ENCODE measurements at regions not wholly inside any gene's neighbourhood (a gene's known extent, or its start where the extent isn't known, plus 50 kb on each side); places are given as distances from the start of the nearest gene placed in this dataset.

DNA sequence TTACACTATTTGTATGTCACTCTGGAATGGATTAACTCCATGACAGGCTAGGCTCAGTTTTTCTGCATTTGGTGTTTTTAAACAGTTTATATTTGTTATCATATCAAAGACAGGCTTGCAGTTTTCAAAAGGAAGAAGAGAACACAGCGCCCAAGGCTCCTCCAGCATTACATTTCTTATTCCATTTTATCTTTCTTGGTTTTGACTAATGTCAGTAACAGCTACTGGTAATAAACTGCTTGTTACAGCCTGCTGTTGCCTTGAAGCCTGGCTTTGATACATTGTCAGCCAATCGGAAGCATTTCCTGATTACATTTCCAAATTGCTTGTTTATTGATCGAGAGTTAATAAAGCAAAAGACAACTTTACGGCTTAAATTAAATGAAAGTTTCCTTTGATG, 166.0 kb upstream of the MDFIC start:
- intact Hi-C loops (cut with DNase I) = no loop called here
- DNase-seq (ENCODE audit: low spot score) = no peak

- no peak for DNase-seq (ENCODE audit: low spot score)
- intact Hi-C loops (cut with DNase I) = no loop called here
Observed at GRCh38 chr7:114758661-114759227, 163.2 kb upstream of the MDFIC start.

- intact Hi-C loops (cut with DNase I) = no loop called here
- no peak for DNase-seq (ENCODE audit: low spot score)
Observed at GRCh38 chr7:114759347-114760062, 162.4 kb upstream of the MDFIC start.

DNA sequence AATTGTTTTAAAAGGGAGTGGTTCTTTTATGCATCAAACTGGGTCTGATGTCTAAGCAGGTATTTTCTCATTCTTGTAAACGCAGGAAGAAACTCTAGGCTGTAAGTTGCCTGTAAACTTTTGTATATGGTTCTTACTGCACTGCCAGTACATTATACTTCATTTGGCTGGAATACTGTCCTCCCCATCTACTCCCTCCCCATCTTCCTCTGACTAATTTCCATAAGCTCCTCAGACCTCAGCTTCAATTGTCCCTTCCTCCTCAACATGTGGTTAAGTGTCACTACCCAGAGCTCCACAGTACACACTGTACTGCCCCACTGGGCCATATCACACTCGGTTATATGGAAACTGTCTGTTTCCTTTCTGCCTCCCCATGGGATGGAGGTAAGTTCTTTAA, 161.4 kb upstream of the MDFIC start:
- intact Hi-C loops (cut with DNase I) = no loop called here
- DNase-seq (ENCODE audit: low spot score) = no peak

- no peak for DNase-seq (ENCODE audit: low spot score)
- intact Hi-C loops (cut with DNase I) = no loop called here
Observed at GRCh38 chr7:114761973-114762372, 159.9 kb upstream of the MDFIC start.

DNA sequence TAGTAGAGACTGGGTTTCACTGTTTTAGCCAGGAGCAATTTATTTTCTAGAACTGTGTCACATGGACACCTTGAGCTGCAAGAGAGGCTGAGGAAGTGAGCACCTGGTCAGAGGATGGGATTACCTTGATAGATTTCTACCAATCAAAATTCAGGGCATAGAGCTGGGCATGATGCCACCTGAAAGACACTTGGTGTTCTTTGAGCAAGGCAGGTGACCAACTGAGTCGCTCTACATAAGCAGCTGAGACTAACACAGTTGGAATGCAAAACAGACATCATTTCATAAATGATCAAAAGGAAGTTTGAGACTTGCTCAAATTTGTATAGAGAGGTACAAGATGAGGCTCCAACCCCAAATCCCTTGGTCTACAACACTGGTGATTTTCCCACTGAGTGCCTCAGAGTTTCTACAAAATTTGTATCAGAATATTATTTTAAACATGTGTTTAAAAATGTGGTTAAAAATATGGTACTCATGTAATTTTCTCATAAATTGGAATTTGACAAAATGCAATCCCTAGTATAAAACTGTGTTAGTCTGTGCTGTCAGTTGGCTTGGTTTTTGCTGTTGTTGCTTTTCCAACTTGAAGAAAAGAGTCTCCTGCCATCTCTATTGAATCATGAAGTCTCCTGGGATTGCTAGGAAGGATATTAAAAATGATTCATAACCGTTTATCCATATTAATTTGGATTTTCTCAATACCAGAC, 156.4 kb upstream of the MDFIC start:
- intact Hi-C loops (cut with DNase I) = no loop called here
- no peak for DNase-seq (ENCODE audit: low spot score)

- intact Hi-C loops (cut with DNase I) = no loop called here
- no peak for DNase-seq (ENCODE audit: low spot score)
Observed at GRCh38 chr7:114766041-114766356, 155.9 kb upstream of the MDFIC start.

DNA sequence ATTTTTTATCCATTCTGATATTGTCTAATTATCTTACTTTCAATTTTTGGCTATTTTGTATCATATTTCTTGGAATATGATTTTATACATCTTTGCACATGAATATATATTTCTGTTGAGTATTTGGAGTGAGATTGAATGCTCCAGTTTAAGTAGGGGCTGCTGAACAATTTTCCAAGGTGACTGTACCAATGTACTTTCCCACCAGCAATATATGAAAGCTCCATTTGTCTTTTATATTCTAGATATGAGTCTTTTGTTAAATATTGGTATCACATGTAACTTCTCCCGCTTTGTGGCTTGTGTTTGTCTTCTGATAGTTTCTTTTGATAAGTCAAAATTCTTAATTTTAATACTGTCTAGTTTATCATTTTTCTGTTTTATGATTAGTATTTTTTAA, 144.6 kb upstream of the MDFIC start:
- no peak for DNase-seq (ENCODE audit: low spot score)
- intact Hi-C loops (cut with DNase I) = no loop called here

GRCh38 chr7:114783508-114783907, 138.4 kb upstream of the MDFIC start:
- DNase-seq (ENCODE audit: low spot score) = no peak
- intact Hi-C loops (cut with DNase I) = no loop called here

DNA sequence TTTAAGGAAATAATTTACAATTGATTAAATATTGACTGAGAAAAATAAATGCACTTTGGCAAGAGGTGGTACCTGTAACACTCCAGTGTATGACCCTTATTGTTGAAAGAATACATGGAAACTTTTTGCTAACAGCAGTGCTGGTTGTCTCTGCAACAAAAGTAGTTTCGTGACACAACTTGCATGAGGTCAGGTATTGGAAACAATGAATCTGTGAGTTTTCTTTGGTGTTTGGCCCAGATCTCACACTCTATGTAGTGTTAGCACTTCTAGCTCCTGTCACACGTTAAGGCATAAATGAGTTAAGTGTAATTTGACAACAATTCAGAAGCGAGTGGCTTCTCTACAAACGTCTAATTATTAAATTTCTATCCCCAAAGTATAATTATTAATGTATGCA, 137.7 kb upstream of the MDFIC start:
- no peak for DNase-seq (ENCODE audit: low spot score)
- intact Hi-C loops (cut with DNase I) = no loop called here

GRCh38 chr7:114784746-114785145, 137.1 kb upstream of the MDFIC start:
- DNase-seq (ENCODE audit: low spot score) = no peak
- intact Hi-C loops (cut with DNase I) = no loop called here

GRCh38 chr7:114785496-114785895, 136.4 kb upstream of the MDFIC start:
- DNase-seq (ENCODE audit: low spot score) = no peak
- intact Hi-C loops (cut with DNase I) = no loop called here

- intact Hi-C loops (cut with DNase I) = no loop called here
- no peak for DNase-seq (ENCODE audit: low spot score)
Observed at GRCh38 chr7:114786455-114786854, 135.4 kb upstream of the MDFIC start.

- intact Hi-C loops (cut with DNase I) = no loop called here
- no peak for DNase-seq (ENCODE audit: low spot score)
Observed at GRCh38 chr7:114787556-114787955, 134.3 kb upstream of the MDFIC start.

DNA sequence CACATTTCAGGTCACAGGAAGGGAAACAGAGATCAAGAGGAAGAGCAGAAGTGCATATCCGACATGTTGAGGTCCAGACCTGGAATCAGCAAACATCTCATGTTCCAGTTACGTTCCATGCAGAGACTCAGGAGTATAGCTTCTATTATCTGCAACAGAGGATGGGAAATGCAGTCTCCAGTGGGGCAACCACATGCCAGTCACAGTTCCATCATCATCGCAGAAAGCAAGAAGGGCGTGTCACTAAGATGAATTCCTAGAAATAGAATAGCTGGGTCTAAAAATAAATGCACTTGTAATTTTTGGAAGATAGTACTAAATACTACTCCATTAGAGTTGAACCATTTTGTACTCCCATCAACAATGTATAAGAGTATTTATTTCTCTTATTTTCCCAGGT, 133.2 kb upstream of the MDFIC start:
- intact Hi-C loops (cut with DNase I) = no loop called here
- DNase-seq (ENCODE audit: low spot score) = no peak

- intact Hi-C loops (cut with DNase I) = no loop called here
Observed at GRCh38 chr7:114789161-114789560, 132.7 kb upstream of the MDFIC start.

DNA sequence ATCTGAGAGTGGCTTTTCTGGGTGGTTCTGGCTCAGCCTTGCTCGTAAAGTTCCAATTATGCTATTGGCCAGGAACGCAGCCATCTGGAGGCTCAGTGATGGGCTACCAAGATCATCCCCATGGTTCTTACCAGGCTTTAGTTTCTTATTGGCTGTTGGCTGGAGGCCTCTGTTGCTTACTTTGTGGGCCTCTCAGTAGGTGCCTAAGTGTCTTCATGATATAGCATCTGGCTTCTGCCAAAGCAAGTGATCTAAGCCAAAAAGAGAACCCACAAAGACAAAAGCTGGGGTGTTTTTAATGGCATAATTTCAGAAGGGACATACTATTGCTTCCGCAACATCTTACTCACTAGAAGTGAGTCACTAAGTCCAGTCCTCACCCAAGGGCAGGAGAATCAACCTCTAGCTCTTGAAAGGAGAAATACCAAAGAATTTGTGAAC, 132.0 kb upstream of the MDFIC start:
- intact Hi-C loops (cut with DNase I) = no loop called here

More at GRCh38 chr7:114789161-114789560, 132.7 kb upstream of the MDFIC start:
- no peak for DNase-seq (ENCODE audit: low spot score)

GRCh38 chr7:114790521-114790920, 131.4 kb upstream of the MDFIC start:
- intact Hi-C loops (cut with DNase I) = no loop called here
- DNase-seq (ENCODE audit: low spot score) = no peak

More for the DNA sequence above, 132.0 kb upstream of the MDFIC start:
- DNase-seq (ENCODE audit: low spot score) = no peak

DNA sequence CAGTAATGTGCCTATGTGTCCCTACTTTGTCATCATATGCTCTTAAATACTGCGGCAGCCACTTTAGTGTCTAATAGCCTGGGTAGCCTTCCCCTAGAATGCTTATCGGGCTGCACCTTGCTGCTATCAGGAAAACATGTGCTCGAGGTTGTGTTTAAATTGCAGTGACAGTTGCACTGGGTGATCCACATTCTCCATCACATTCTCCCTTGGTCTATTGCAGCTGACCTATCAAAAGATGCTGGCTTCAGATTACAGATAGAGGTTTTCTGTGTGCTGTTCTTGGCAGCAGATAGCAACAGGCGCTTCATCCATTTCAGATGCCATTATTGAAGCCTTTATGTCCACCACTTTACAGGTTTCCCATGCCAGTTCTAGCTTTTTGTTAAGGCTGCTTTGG, 130.1 kb upstream of the MDFIC start:
- intact Hi-C loops (cut with DNase I) = no loop called here
- DNase-seq (ENCODE audit: low spot score) = no peak

GRCh38 chr7:114793155-114793845, 128.6 kb upstream of the MDFIC start:
- no peak for DNase-seq (ENCODE audit: low spot score)

GRCh38 chr7:114795475-114795874, 126.4 kb upstream of the MDFIC start:
- no peak for DNase-seq (ENCODE audit: low spot score)
- intact Hi-C loops (cut with DNase I) = no loop called here

More at GRCh38 chr7:114793155-114793845, 128.6 kb upstream of the MDFIC start:
- intact Hi-C loops (cut with DNase I) = no loop called here

Measured in cardiac septum (tissue), 1 donor.